Panc1 (cell line): ENCODE measurements at regions not wholly inside any gene's neighbourhood (a gene's known extent, or its start where the extent isn't known, plus 50 kb on each side); places are given as distances from the start of the nearest gene placed in this dataset.

ENCODE experiments used
- ATAC-seq: fragments of 200-7000 bp; cut with Tn5 transposase; 2 replicates; pipeline ENCODE4 v1.9.1; 2020; ENCODE audit warnings: mild to moderate bottlenecking, moderate library complexity
- BruUV-seq: library from RNA; stranded (reverse); fragments of 400-500 nt; replicated peaks from 2 replicates; lab custom pipeline; 2021; lab: Mats Ljungman, UMichigan
- CTCF ChIA-PET: fragments of 300-600 bp; sonication (Branson Sonifier 250); formaldehyde crosslinking; loops from one replicate; lab custom pipeline; 2022; ENCODE audit warnings: antibody characterized with exemption; lab: Charles Lee
- POLR2A ChIA-PET: fragments of 300-600 bp; sonication (Branson Sonifier 250); formaldehyde crosslinking; loops from one replicate; lab custom pipeline; 2022; ENCODE audit warnings: antibody characterized with exemption; lab: Charles Lee
- DNase-seq: peaks from one replicate; pipeline ENCODE4 v3.0.0-alpha.2; 2010; ENCODE audit warnings: low read depth, low spot score
- H3K27ac ChIP-seq: 2 replicates; pipeline ENCODE4 v1.5.1; 2011; ENCODE audit warnings: mild to moderate bottlenecking, low read length, inconsistent platforms
- H3K27me3 ChIP-seq: fragments of 200-500 bp; sonication (Bioruptor generic); 2 replicates; pipeline ENCODE4 v1.6.0; 2014; ENCODE audit warnings: low read length, inconsistent platforms; ENCODE audit not compliant: control insufficient read depth, insufficient read depth
- H3K36me3 ChIP-seq: fragments of 200-500 bp; sonication (Bioruptor generic); 2 replicates; pipeline ENCODE4 v1.5.1; 2014; ENCODE audit warnings: inconsistent platforms, mild to moderate bottlenecking, low read length, moderate library complexity; ENCODE audit not compliant: control insufficient read depth, insufficient read depth
- H3K4me1 ChIP-seq: 2 replicates; pipeline ENCODE4 v1.5.1; 2011; ENCODE audit warnings: inconsistent platforms, mild to moderate bottlenecking, low read length, moderate library complexity; ENCODE audit not compliant: control insufficient read depth, insufficient read depth
- H3K4me3 ChIP-seq, 2 experiments: 2 replicates each; pipeline ENCODE4 v1.5.1; 2011 to 2012; ENCODE audit warnings: low read depth in 2 of 2, low read length in 2 of 2, mild to moderate bottlenecking in 2 of 2, inconsistent platforms in 1 of 2, moderate library complexity in 1 of 2
- H3K9me3 ChIP-seq: fragments of 200-500 bp; sonication (Bioruptor generic); 2 replicates; pipeline ENCODE4 v1.5.1; 2014; ENCODE audit warnings: low read depth, mild to moderate bottlenecking, inconsistent platforms, low read length, moderate library complexity; ENCODE audit not compliant: control insufficient read depth, insufficient read depth
- CTCF ChIP-seq: fragments of 450-650 bp; IDR thresholded peaks from 2 replicates; pipeline ENCODE4 v1.5.1; 2017; ENCODE audit warnings: mild to moderate bottlenecking
- POLR2AphosphoS5 ChIP-seq: IDR thresholded peaks from 2 replicates; pipeline ENCODE4 v1.6.1; 2012; ENCODE audit warnings: mild to moderate bottlenecking, low read depth, low read length, moderate library complexity
- REST ChIP-seq, 2 experiments: IDR thresholded peaks; 2 replicates each; pipeline ENCODE4 v1.6.1; 2011 to 2012; ENCODE audit warnings: low read depth in 2 of 2, control low read depth in 1 of 2, low read length in 1 of 2, mild to moderate bottlenecking in 1 of 2, moderate library complexity in 1 of 2; ENCODE audit not compliant: insufficient read depth in 1 of 2
- SIN3A ChIP-seq: IDR thresholded peaks from 2 replicates; pipeline ENCODE4 v1.6.1; 2012; ENCODE audit warnings: low read depth, mild to moderate bottlenecking, low read length, moderate library complexity, borderline replicate concordance; ENCODE audit not compliant: insufficient read depth
- TCF7L2 ChIP-seq: IDR thresholded peaks from 2 replicates; pipeline ENCODE4 v1.6.1; 2011; ENCODE audit warnings: mild to moderate bottlenecking, low read depth, low read length, inconsistent platforms
- in situ Hi-C: cut with HindIII; loops from 2 replicates; pipeline ENCODE4 v1.10.0; 2016; ENCODE audit warnings: low sequenced_read_pairs, low pct_unique_long_range_greater_than_20kb
- intact Hi-C: fragments of 100-400 bp; cut with micrococcal nuclease; formaldehyde crosslinking; loops from one replicate; pipeline ENCODE4 v1.10.0; 2022; ENCODE audit not compliant: unreplicated experiment

- no peaks in the 10 kb centered on the region for H3K9me3 ChIP-seq
- in situ Hi-C loops (no loop called here), intact Hi-C loops (no loop called here)
- no peaks in the 10 kb centered on the region for H3K4me1 ChIP-seq
- DNase-seq (no peak), ATAC-seq (no peak)
- H3K27me3 ChIP-seq = no peaks in the 10 kb centered on the region
- TF ChIP-seq REST (IDR thresholded peaks at IDR 0.05; ENCODE audit: insufficient read depth in 1 of 2, low read depth in 2 of 2, low read length in 1 of 2) (no peak), POLR2AphosphoS5 (no peak), SIN3A (no peak), TCF7L2 (no peak), CTCF (no peak)
- H3K4me3 ChIP-seq = no peak overlapping the region
- ChIA-PET CTCF (no interaction called here), POLR2A (no interaction called here)
- no peak overlapping the region for H3K27ac ChIP-seq
- no TSS peak for BruUV-seq
- no peaks in the 10 kb centered on the region for H3K36me3 ChIP-seq
Observed at GRCh38 chr16:72309001-72309400, 137.0 kb upstream of the PMFBP1 start.

GRCh38 chr16:72308396-72308795, 136.4 kb upstream of the PMFBP1 start:
- intact Hi-C loops (no loop called here), in situ Hi-C loops (no loop called here)
- CTCF ChIA-PET = no interaction called here
- H3K27me3 ChIP-seq = no peaks in the 10 kb centered on the region
- no peaks in the 10 kb centered on the region for H3K36me3 ChIP-seq
- POLR2A ChIA-PET = no interaction called here
- BruUV-seq = no TSS peak
- no peaks in the 10 kb centered on the region for H3K4me1 ChIP-seq
- H3K27ac ChIP-seq = no peak overlapping the region
- H3K9me3 ChIP-seq = no peaks in the 10 kb centered on the region
- no peak for TF ChIP-seq REST (IDR thresholded peaks at IDR 0.05; ENCODE audit: insufficient read depth in 1 of 2, low read depth in 2 of 2, low read length in 1 of 2)
- no peak for TF ChIP-seq POLR2AphosphoS5
- no peak for TF ChIP-seq CTCF
- TF ChIP-seq TCF7L2 = no peak
- no peak for TF ChIP-seq SIN3A
- ATAC-seq (no peak), DNase-seq (no peak)
- no peak overlapping the region for H3K4me3 ChIP-seq
